ENCODE measurements at regions not wholly inside any gene's neighbourhood (a gene's known extent, or its start where the extent isn't known, plus 50 kb on each side); places are given as distances from the start of the nearest gene placed in this dataset.

- Histone ChIP-seq H3K4me1 (ENCODE audit: insufficient read depth, low read length) (no peaks in the 10 kb centered on the region), H3K36me3 (ENCODE audit: insufficient read depth, low read length) (no peaks in the 10 kb centered on the region), H2AFZ (ENCODE audit: low read depth, low read length) (no peak overlapping the region), H3K27me3 (ENCODE audit: insufficient read depth, low read length) (no peaks in the 10 kb centered on the region), H3K4me3 (ENCODE audit: low read length) (no peak overlapping the region), H3K9me3 (ENCODE audit: low read length) (no peaks in the 10 kb centered on the region)
Measured at GRCh38 chr2:16461672-16462071, 204.0 kb downstream of the CYRIA start.

DNA sequence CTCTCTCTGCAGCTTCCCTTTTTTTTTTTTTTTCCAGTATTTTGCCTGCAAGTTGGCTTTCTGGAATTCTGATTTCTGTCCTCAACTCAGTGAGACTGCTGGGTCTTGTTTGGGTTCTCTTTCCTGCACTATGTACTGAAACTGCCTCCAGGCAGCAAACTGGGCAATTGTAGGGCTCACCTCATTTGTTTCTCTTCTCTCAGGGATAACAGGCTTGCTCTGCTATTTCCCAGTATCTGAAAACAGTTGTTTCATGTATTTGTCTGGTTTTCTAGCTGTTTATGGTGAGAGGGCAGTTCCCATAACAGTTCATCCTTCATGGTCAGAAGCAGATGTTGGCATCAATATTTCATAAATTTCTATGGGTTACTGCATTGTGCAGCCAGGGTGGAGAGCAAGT lies 206.0 kb downstream of the CYRIA start:
- no peak overlapping the region for H3K4me3 ChIP-seq (ENCODE audit: low read length)
- H3K4me1 ChIP-seq (ENCODE audit: insufficient read depth, low read length) = no peaks in the 10 kb centered on the region
- H3K27me3 ChIP-seq (ENCODE audit: insufficient read depth, low read length) = no peaks in the 10 kb centered on the region
- no peaks in the 10 kb centered on the region for H3K9me3 ChIP-seq (ENCODE audit: low read length)
- H3K36me3 ChIP-seq (ENCODE audit: insufficient read depth, low read length) = no peaks in the 10 kb centered on the region
- H2AFZ ChIP-seq (ENCODE audit: low read depth, low read length) = no peak overlapping the region

GRCh38 chr2:16454621-16455020 lies 211.0 kb downstream of the CYRIA start:
- no peak overlapping the region for H2AFZ ChIP-seq (ENCODE audit: low read depth, low read length)
- H3K36me3 ChIP-seq (ENCODE audit: insufficient read depth, low read length) = no peaks in the 10 kb centered on the region
- H3K27me3 ChIP-seq (ENCODE audit: insufficient read depth, low read length) = no peaks in the 10 kb centered on the region
- no peak overlapping the region for H3K4me3 ChIP-seq (ENCODE audit: low read length)
- no peaks in the 10 kb centered on the region for H3K4me1 ChIP-seq (ENCODE audit: insufficient read depth, low read length)
- no peaks in the 10 kb centered on the region for H3K9me3 ChIP-seq (ENCODE audit: low read length)

- no peaks in the 10 kb centered on the region for H3K9me3 ChIP-seq (ENCODE audit: low read length)
- H3K27me3 ChIP-seq (ENCODE audit: insufficient read depth, low read length) = no peaks in the 10 kb centered on the region
- H3K4me1 ChIP-seq (ENCODE audit: insufficient read depth, low read length) = no peaks in the 10 kb centered on the region
- H2AFZ ChIP-seq (ENCODE audit: low read depth, low read length) = no peak overlapping the region
- H3K36me3 ChIP-seq (ENCODE audit: insufficient read depth, low read length) = no peaks in the 10 kb centered on the region
- no peak overlapping the region for H3K4me3 ChIP-seq (ENCODE audit: low read length)
Measured at GRCh38 chr2:16452123-16452522, 213.5 kb downstream of the CYRIA start.

GRCh38 chr2:16446706-16447105 lies 218.9 kb downstream of the CYRIA start:
- no peak overlapping the region for H2AFZ ChIP-seq (ENCODE audit: low read depth, low read length)
- no peaks in the 10 kb centered on the region for H3K9me3 ChIP-seq (ENCODE audit: low read length)
- H3K4me3 ChIP-seq (ENCODE audit: low read length) = no peak overlapping the region
- H3K36me3 ChIP-seq (ENCODE audit: insufficient read depth, low read length) = no peaks in the 10 kb centered on the region
- H3K4me1 ChIP-seq (ENCODE audit: insufficient read depth, low read length) = no peaks in the 10 kb centered on the region
- no peaks in the 10 kb centered on the region for H3K27me3 ChIP-seq (ENCODE audit: insufficient read depth, low read length)

DNA sequence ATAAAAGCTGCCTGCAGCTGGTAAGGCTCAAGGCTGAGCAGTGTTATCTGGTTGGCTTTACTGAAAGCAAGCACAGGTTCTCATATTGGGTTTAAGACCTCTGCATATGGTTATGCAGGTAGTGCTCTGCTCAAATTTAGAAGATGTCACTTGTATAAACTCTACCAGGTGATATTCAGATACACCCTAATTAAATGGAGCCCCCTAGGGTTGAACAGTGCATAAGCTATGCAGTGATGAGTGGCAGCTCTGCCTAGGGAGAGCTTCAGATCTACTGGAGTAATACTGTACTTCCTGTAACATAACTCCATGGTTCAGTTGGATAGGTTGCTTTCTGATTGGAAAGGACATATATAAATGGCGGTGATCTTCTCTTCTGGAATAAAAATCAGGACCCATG lies 222.7 kb downstream of the CYRIA start:
- H3K36me3 ChIP-seq (ENCODE audit: insufficient read depth, low read length) = no peaks in the 10 kb centered on the region
- no peaks in the 10 kb centered on the region for H3K9me3 ChIP-seq (ENCODE audit: low read length)
- no peaks in the 10 kb centered on the region for H3K27me3 ChIP-seq (ENCODE audit: insufficient read depth, low read length)
- no peak overlapping the region for H3K4me3 ChIP-seq (ENCODE audit: low read length)
- H2AFZ ChIP-seq (ENCODE audit: low read depth, low read length) = no peak overlapping the region
- H3K4me1 ChIP-seq (ENCODE audit: insufficient read depth, low read length) = no peaks in the 10 kb centered on the region

- H3K27me3 ChIP-seq (ENCODE audit: insufficient read depth, low read length) = no peaks in the 10 kb centered on the region
- no peak overlapping the region for H3K4me3 ChIP-seq (ENCODE audit: low read length)
- H3K9me3 ChIP-seq (ENCODE audit: low read length) = no peaks in the 10 kb centered on the region
- no peaks in the 10 kb centered on the region for H3K4me1 ChIP-seq (ENCODE audit: insufficient read depth, low read length)
- H2AFZ ChIP-seq (ENCODE audit: low read depth, low read length) = no peak overlapping the region
- H3K36me3 ChIP-seq (ENCODE audit: insufficient read depth, low read length) = no peaks in the 10 kb centered on the region
Measured at GRCh38 chr2:16441431-16441830, 224.2 kb downstream of the CYRIA start.

DNA sequence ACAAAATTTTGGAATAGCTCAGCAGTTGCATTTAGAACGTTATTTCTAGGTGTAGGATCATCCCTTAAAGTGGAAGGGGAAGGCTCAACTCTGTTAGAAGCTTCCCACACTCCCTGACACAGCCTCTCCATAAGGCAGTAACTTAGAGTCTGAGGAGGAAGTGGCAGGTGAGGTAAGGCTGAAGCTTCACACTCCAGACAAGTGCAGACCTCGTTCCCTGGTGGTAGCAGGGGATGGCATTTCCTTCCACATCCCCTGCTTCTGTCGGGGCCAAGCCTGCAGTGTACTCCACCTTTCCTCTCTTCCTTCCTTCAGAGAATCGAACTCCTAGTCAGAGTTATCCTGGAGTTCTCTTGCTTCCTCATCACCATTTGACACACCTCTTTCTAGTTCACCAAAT lies 224.7 kb downstream of the CYRIA start:
- Histone ChIP-seq H2AFZ (ENCODE audit: low read depth, low read length) (no peak overlapping the region), H3K4me1 (ENCODE audit: insufficient read depth, low read length) (no peaks in the 10 kb centered on the region), H3K27me3 (ENCODE audit: insufficient read depth, low read length) (no peaks in the 10 kb centered on the region), H3K9me3 (ENCODE audit: low read length) (no peaks in the 10 kb centered on the region), H3K36me3 (ENCODE audit: insufficient read depth, low read length) (no peaks in the 10 kb centered on the region), H3K4me3 (ENCODE audit: low read length) (no peak overlapping the region)

DNA sequence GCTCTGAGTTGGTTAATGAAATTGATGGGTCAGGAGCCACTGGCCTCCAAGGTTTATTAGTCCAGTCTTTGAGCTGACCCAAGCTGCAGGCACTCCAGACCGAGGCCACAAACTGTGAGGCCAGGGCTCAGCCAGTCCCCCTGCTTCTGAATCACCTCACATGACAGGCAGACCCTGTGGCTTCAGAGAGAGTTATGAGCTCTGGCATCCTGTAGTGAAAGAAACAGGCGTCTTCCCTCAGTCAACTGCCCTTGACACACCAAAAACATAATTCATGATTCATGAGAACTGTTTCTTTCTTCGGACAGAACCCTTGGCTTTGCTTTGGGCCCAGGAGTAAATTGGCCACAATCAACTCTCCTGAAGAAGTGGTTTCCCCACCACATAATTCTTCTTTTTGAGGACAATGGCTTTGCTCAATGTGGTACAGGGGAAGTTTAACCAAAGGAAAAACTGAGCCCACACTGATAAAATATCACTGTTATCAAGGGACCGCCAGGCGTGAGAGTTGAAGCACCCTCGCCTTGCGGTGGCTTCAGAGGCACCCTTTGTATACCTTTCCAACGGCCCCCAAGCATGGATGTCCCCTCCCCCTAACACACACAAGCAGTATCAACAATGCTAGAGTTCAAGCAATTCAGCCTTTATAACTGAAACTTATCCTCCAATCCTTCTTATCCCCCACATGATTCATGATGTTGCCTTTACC lies 226.9 kb downstream of the CYRIA start:
- Histone ChIP-seq H2AFZ (ENCODE audit: low read depth, low read length) (no peak overlapping the region), H3K4me3 (ENCODE audit: low read length) (no peak overlapping the region), H3K4me1 (ENCODE audit: insufficient read depth, low read length) (no peaks in the 10 kb centered on the region), H3K36me3 (ENCODE audit: insufficient read depth, low read length) (no peaks in the 10 kb centered on the region), H3K27me3 (ENCODE audit: insufficient read depth, low read length) (no peaks in the 10 kb centered on the region), H3K9me3 (ENCODE audit: low read length) (no peaks in the 10 kb centered on the region)

GRCh38 chr2:16437189-16437588 lies 228.4 kb downstream of the CYRIA start:
- Histone ChIP-seq H3K4me3 (ENCODE audit: low read length) (no peak overlapping the region), H2AFZ (ENCODE audit: low read depth, low read length) (no peak overlapping the region), H3K36me3 (ENCODE audit: insufficient read depth, low read length) (no peaks in the 10 kb centered on the region), H3K4me1 (ENCODE audit: insufficient read depth, low read length) (no peaks in the 10 kb centered on the region), H3K9me3 (ENCODE audit: low read length) (peaks cover 2% of the 10 kb centered on the region), H3K27me3 (ENCODE audit: insufficient read depth, low read length) (no peaks in the 10 kb centered on the region)

- Histone ChIP-seq H3K4me3 (ENCODE audit: low read length) (no peak overlapping the region), H3K27me3 (ENCODE audit: insufficient read depth, low read length) (no peaks in the 10 kb centered on the region), H3K4me1 (ENCODE audit: insufficient read depth, low read length) (no peaks in the 10 kb centered on the region), H3K9me3 (ENCODE audit: low read length) (peaks cover 4% of the 10 kb centered on the region), H3K36me3 (ENCODE audit: insufficient read depth, low read length) (no peaks in the 10 kb centered on the region), H2AFZ (ENCODE audit: low read depth, low read length) (no peak overlapping the region)
Measured at GRCh38 chr2:16434393-16434792, 231.2 kb downstream of the CYRIA start.

GRCh38 chr2:16430846-16431245 lies 234.8 kb downstream of the CYRIA start:
- no peaks in the 10 kb centered on the region for H3K4me1 ChIP-seq (ENCODE audit: insufficient read depth, low read length)

GRCh38 chr2:16429431-16430145 lies 236.0 kb downstream of the CYRIA start:
- no peak overlapping the region for H2AFZ ChIP-seq (ENCODE audit: low read depth, low read length)
- no peaks in the 10 kb centered on the region for H3K27me3 ChIP-seq (ENCODE audit: insufficient read depth, low read length)
- H3K36me3 ChIP-seq (ENCODE audit: insufficient read depth, low read length) = no peaks in the 10 kb centered on the region
- H3K9me3 ChIP-seq (ENCODE audit: low read length) = peaks cover 4% of the 10 kb centered on the region
- no peak overlapping the region for H3K4me3 ChIP-seq (ENCODE audit: low read length)
- no peaks in the 10 kb centered on the region for H3K4me1 ChIP-seq (ENCODE audit: insufficient read depth, low read length)

More at GRCh38 chr2:16430846-16431245, 234.8 kb downstream of the CYRIA start:
- Histone ChIP-seq H3K4me3 (ENCODE audit: low read length) (no peak overlapping the region), H3K36me3 (ENCODE audit: insufficient read depth, low read length) (no peaks in the 10 kb centered on the region), H2AFZ (ENCODE audit: low read depth, low read length) (no peak overlapping the region), H3K9me3 (ENCODE audit: low read length) (peaks cover 4% of the 10 kb centered on the region), H3K27me3 (ENCODE audit: insufficient read depth, low read length) (no peaks in the 10 kb centered on the region)

Measured in neuron (in vitro differentiated cells).